K562 (cell line): ENCODE measurements at regions not wholly inside any gene's neighbourhood (a gene's known extent, or its start where the extent isn't known, plus 50 kb on each side); places are given as distances from the start of the nearest gene placed in this dataset.

ENCODE experiments used
- U2AF1 ChIP-seq: fragments of 200-400 bp; formaldehyde crosslinking; optimal IDR thresholded peaks from 2 replicates; pipeline ENCODE3; 2017; ENCODE audit warnings: mild to moderate bottlenecking, low read depth, low read length, moderate library complexity
- ZBTB7A ChIP-seq: IDR thresholded peaks from 2 replicates; pipeline ENCODE4 v1.6.1; 2011; ENCODE audit warnings: low read depth, mild to moderate bottlenecking, low read length, moderate library complexity, borderline replicate concordance; ENCODE audit not compliant: control insufficient read depth

DNA sequence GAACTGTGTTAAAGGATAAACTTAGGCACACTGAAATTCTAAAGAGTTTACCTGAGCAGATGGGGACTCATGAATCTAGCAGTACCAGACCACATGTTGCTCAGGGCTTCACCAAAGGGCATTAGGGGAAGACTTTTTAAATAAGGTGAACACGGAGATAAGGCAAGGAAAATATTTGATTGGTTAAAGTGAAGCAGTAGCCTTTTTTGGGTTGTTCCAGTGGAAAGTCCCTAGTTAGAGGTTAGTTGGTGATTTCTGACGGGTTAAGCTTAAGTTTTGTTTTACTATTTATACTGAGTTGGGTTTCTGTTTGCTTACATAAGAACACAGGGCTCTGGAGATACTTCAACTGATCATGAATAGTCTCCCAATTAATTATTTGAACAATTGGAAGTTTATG lies 722.5 kb downstream of the SOCS6 start:
- TF ChIP-seq ZBTB7A (no peak), U2AF1 (no peak)
